ENCODE measurements at regions not wholly inside any gene's neighbourhood (a gene's known extent, or its start where the extent isn't known, plus 50 kb on each side); places are given as distances from the start of the nearest gene placed in this dataset.
"Not testable (repeated sequence)": the region's sequence is repeated elsewhere in the genome, so short reads cannot be mapped to it uniquely, and the experiment has no call there.

GRCh38 chr7:68176974-68177373, 1180.3 kb downstream of the TYW1 start:
- H3K9ac ChIP-seq (ENCODE audit: low read length in 5 of 5), result no peak overlapping the region
- H3K4me1 ChIP-seq (ENCODE audit: control insufficient read depth in 5 of 5, insufficient read depth in 5 of 5, low read length in 5 of 5), result no peaks in the 10 kb centered on the region
- H3K9me3 ChIP-seq (ENCODE audit: control insufficient read depth in 5 of 5, low read length in 5 of 5), result no peaks in the 10 kb centered on the region
- no peak overlapping the region for H3K4me3 ChIP-seq (ENCODE audit: low read depth in 1 of 5, low read length in 5 of 5)
- no peak overlapping the region for H3K27ac ChIP-seq (ENCODE audit: low read depth, low read length)
- no peaks in the 10 kb centered on the region for H3K36me3 ChIP-seq (ENCODE audit: control insufficient read depth in 5 of 5, insufficient read depth in 5 of 5, low read length in 5 of 5)
- no peaks in the 10 kb centered on the region for H3K27me3 ChIP-seq (ENCODE audit: control insufficient read depth in 5 of 5, insufficient read depth in 4 of 5, low read length in 5 of 5)

DNA sequence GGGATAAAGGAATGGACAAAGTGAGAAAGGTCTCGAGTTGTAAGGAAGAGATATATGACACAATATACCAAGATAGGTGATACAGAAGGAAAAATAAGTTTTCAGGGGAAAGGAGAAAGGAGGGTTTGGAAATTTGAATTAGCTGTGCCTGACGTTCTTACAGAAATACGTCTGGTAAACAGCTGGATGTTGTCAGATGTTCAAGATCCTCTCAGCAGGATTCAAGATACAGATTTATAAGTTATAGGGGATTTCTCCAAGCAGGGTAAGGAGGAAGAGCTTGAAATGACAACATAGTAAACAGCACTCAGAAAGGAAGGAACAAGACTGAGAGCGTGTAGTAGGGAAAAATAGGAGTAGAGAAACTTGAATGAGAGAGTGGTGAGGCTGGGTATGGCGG, 1184.1 kb downstream of the TYW1 start:
- H3K9ac ChIP-seq (ENCODE audit: low read length in 5 of 5), result no peak overlapping the region
- no peak overlapping the region for H3K4me3 ChIP-seq (ENCODE audit: low read depth in 1 of 5, low read length in 5 of 5)
- H3K9me3 ChIP-seq (ENCODE audit: control insufficient read depth in 5 of 5, low read length in 5 of 5), result no peaks in the 10 kb centered on the region
- no peak overlapping the region for H3K27ac ChIP-seq (ENCODE audit: low read depth, low read length)
- H3K27me3 ChIP-seq (ENCODE audit: control insufficient read depth in 5 of 5, insufficient read depth in 4 of 5, low read length in 5 of 5), result no peaks in the 10 kb centered on the region
- peaks cover 0 to 5% (median 4%) of the 10 kb centered on the region in 5 donors for H3K4me1 ChIP-seq (ENCODE audit: control insufficient read depth in 5 of 5, insufficient read depth in 5 of 5, low read length in 5 of 5)
- no peaks in the 10 kb centered on the region for H3K36me3 ChIP-seq (ENCODE audit: control insufficient read depth in 5 of 5, insufficient read depth in 5 of 5, low read length in 5 of 5)

DNA sequence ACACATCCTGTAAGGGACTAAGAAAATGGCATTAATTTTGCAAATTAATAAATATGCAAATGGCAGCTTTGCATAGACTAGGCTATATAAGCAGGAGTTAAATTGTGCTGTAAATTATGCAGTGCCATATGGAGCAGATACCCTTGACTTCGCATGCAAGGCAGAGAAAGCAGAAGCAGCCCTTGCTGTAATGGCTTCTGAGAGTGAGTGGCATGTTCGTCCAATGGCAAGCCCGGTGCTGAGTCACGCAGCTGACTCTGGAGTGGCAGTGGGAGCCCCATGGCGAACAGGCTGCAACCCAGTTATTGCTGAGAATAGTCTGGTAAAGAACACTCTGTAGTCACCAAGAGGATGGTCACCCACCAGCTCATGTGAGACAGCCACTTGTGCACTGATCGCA, 1186.5 kb downstream of the TYW1 start:
- Histone ChIP-seq H3K4me1 (ENCODE audit: control insufficient read depth in 5 of 5, insufficient read depth in 5 of 5, low read length in 5 of 5) (peaks cover 0 to 5% (median 4%) of the 10 kb centered on the region in 5 donors), H3K36me3 (ENCODE audit: control insufficient read depth in 5 of 5, insufficient read depth in 5 of 5, low read length in 5 of 5) (no peaks in the 10 kb centered on the region), H3K9ac (ENCODE audit: low read length in 5 of 5) (no peak overlapping the region), H3K27me3 (ENCODE audit: control insufficient read depth in 5 of 5, insufficient read depth in 4 of 5, low read length in 5 of 5) (no peaks in the 10 kb centered on the region), H3K27ac (ENCODE audit: low read depth, low read length) (no peak overlapping the region), H3K9me3 (ENCODE audit: control insufficient read depth in 5 of 5, low read length in 5 of 5) (no peaks in the 10 kb centered on the region), H3K4me3 (ENCODE audit: low read depth in 1 of 5, low read length in 5 of 5) (no peak overlapping the region)

DNA sequence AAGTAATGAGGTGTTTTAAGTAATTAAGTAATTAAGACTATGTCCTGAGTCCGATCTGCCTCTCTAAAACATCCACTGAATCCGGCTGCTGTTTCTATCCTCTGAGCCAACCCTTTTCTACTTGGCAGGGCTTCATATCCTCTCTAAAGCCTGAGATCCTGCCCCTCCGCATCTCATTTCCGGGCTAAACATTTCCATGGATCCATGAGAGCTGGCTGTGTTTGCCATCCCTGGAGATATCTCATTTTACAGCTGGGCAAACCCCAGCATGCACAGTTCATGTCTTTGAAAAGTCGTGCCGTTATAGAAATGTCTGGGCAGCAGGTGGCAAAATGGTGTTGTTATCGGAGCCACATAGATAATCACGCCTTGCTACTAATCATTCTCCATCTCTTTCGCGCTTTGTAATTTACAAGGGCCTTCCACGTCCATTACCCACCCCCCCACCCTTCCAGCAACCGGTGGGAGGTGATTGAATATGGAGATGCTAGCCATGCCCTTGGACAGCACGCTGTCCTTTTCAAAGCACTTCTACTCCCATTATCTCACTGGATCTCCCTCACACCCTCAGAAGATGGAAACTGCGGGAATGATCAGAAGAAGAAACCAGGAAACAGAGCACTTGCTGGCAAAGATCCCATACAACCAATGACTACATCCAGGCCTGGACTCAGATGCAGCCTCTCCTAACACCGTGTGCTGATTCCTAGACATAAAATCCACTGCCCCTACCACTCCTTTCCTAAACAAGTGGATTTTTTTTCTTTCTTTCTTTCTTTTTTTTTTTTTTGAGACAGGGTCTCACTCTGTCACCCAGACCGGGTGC, 1189.2 kb downstream of the TYW1 start:
- Histone ChIP-seq H3K4me1 (ENCODE audit: control insufficient read depth in 5 of 5, insufficient read depth in 5 of 5, low read length in 5 of 5) (peaks cover 0 to 5% (median 4%) of the 10 kb centered on the region in 5 donors), H3K9me3 (ENCODE audit: control insufficient read depth in 5 of 5, low read length in 5 of 5) (no peaks in the 10 kb centered on the region), H3K36me3 (ENCODE audit: control insufficient read depth in 5 of 5, insufficient read depth in 5 of 5, low read length in 5 of 5) (no peaks in the 10 kb centered on the region), H3K27ac (ENCODE audit: low read depth, low read length) (no peak overlapping the region), H3K4me3 (ENCODE audit: low read depth in 1 of 5, low read length in 5 of 5) (no peak overlapping the region), H3K27me3 (ENCODE audit: control insufficient read depth in 5 of 5, insufficient read depth in 4 of 5, low read length in 5 of 5) (no peaks in the 10 kb centered on the region), H3K9ac (ENCODE audit: low read length in 5 of 5) (no peak overlapping the region)

DNA sequence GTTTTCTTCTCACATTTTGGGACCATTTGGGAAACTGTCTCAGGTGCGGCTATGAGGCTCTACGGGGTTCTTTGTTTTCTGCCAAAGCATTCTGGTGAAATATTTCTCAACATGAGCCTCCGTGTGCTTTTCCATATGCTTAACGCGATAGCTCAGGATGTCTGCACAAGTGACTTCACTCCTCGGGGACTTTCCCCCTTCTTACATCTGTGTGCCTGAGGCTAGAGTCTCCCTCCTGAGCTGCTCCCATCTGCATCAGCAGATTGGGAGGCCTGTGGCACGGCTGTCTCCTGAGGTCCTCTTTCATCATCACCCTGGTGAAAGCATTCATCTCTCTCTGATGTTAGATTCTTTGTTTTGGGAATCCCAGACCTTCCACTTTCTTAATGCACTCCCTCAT, 1190.9 kb downstream of the TYW1 start:
- Histone ChIP-seq H3K9ac (ENCODE audit: low read length in 5 of 5) (no peak overlapping the region), H3K4me1 (ENCODE audit: control insufficient read depth in 5 of 5, insufficient read depth in 5 of 5, low read length in 5 of 5) (peaks cover 0 to 5% (median 4%) of the 10 kb centered on the region in 5 donors), H3K9me3 (ENCODE audit: control insufficient read depth in 5 of 5, low read length in 5 of 5) (no peaks in the 10 kb centered on the region), H3K4me3 (ENCODE audit: low read depth in 1 of 5, low read length in 5 of 5) (no peak overlapping the region), H3K27ac (ENCODE audit: low read depth, low read length) (no peak overlapping the region), H3K36me3 (ENCODE audit: control insufficient read depth in 5 of 5, insufficient read depth in 5 of 5, low read length in 5 of 5) (no peaks in the 10 kb centered on the region), H3K27me3 (ENCODE audit: control insufficient read depth in 5 of 5, insufficient read depth in 4 of 5, low read length in 5 of 5) (no peaks in the 10 kb centered on the region)

DNA sequence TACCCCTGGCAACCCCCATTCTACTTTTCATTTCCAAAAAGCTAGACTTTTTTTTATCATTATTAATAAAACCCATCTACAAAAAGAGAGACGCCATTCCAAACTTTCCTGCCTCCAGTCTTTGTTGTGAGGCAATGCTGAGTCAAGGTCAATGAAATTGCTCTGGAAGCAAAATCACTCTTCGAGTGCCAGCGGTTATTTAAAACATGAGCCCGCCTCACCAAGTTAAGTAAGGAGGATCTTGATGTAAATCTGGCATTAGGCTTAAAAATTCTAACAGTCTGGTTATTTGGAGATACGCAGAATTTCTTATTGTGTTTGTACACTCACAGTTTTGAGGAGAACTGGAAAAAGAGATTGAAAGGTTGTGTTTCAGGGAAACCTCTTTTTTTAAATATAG, 1196.3 kb downstream of the TYW1 start:
- Histone ChIP-seq H3K4me1 (ENCODE audit: control insufficient read depth in 5 of 5, insufficient read depth in 5 of 5, low read length in 5 of 5) (peaks cover 0 to 5% (median 0%) of the 10 kb centered on the region in 5 donors), H3K36me3 (ENCODE audit: control insufficient read depth in 5 of 5, insufficient read depth in 5 of 5, low read length in 5 of 5) (no peaks in the 10 kb centered on the region), H3K27ac (ENCODE audit: low read depth, low read length) (no peak overlapping the region), H3K4me3 (ENCODE audit: low read depth in 1 of 5, low read length in 5 of 5) (no peak overlapping the region), H3K9me3 (ENCODE audit: control insufficient read depth in 5 of 5, low read length in 5 of 5) (peaks cover 0 to 4% (median 0%) of the 10 kb centered on the region in 5 donors), H3K9ac (ENCODE audit: low read length in 5 of 5) (no peak overlapping the region), H3K27me3 (ENCODE audit: control insufficient read depth in 5 of 5, insufficient read depth in 4 of 5, low read length in 5 of 5) (no peaks in the 10 kb centered on the region)

DNA sequence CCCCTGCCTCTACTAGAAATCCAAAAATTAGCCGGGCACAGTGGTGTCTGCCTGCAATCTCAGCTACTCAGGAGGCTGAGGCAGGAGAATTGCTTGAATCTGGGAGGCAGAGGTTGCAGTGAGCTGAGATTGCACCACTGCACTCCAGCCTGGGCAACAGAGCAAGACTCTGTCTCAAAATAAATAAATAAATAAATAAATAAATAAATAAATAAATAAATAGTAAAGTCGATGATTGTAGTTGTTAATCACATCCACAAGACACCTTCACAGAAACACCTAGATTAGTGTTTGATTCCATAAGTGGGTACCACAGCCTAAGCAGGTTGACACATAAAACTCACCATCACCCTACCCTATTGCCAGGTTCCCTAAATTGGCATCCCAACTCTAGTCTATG, 1199.0 kb downstream of the TYW1 start:
- not testable (repeated sequence) for H3K27ac ChIP-seq (ENCODE audit: low read depth, low read length); H3K9ac ChIP-seq (ENCODE audit: low read length in 5 of 5); H3K36me3 ChIP-seq (ENCODE audit: control insufficient read depth in 5 of 5, insufficient read depth in 5 of 5, low read length in 5 of 5); H3K27me3 ChIP-seq (ENCODE audit: control insufficient read depth in 5 of 5, insufficient read depth in 4 of 5, low read length in 5 of 5); H3K4me1 ChIP-seq (ENCODE audit: control insufficient read depth in 5 of 5, insufficient read depth in 5 of 5, low read length in 5 of 5); H3K9me3 ChIP-seq (ENCODE audit: control insufficient read depth in 5 of 5, low read length in 5 of 5); H3K4me3 ChIP-seq (ENCODE audit: low read depth in 1 of 5, low read length in 5 of 5)

GRCh38 chr7:68200051-68200670, 1203.5 kb downstream of the TYW1 start:
- Histone ChIP-seq H3K36me3 (ENCODE audit: control insufficient read depth in 5 of 5, insufficient read depth in 5 of 5, low read length in 5 of 5) (no peaks in the 10 kb centered on the region), H3K9ac (ENCODE audit: low read length in 5 of 5) (no peak overlapping the region), H3K9me3 (ENCODE audit: control insufficient read depth in 5 of 5, low read length in 5 of 5) (no peaks in the 10 kb centered on the region), H3K27me3 (ENCODE audit: control insufficient read depth in 5 of 5, insufficient read depth in 4 of 5, low read length in 5 of 5) (no peaks in the 10 kb centered on the region), H3K4me1 (ENCODE audit: control insufficient read depth in 5 of 5, insufficient read depth in 5 of 5, low read length in 5 of 5) (no peaks in the 10 kb centered on the region), H3K4me3 (ENCODE audit: low read depth in 1 of 5, low read length in 5 of 5) (no peak overlapping the region), H3K27ac (ENCODE audit: low read depth, low read length) (no peak overlapping the region)

DNA sequence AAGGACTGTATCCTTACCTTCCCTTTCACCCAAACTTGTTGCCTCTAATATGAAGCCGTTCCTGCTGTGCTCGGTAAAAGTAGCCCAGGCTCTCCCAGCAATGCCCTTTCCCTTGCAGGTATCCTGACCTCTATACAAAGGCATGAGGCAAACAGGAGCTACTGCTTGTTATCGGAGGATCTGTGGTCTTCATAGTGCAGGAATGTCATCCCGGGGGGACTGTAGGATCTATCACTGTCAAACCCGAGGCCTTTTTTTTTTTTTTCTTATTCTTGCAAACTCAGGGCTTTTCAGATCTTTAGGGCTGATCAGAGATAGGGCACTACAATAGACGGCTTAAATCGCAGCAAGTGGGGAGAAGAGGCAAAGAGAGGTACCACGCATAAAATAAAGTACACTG, 1206.6 kb downstream of the TYW1 start:
- H3K4me3 ChIP-seq (ENCODE audit: low read depth in 1 of 5, low read length in 5 of 5), result no peak overlapping the region
- peaks cover 0 to 5% (median 0%) of the 10 kb centered on the region in 5 donors for H3K9me3 ChIP-seq (ENCODE audit: control insufficient read depth in 5 of 5, low read length in 5 of 5)
- H3K36me3 ChIP-seq (ENCODE audit: control insufficient read depth in 5 of 5, insufficient read depth in 5 of 5, low read length in 5 of 5), result no peaks in the 10 kb centered on the region
- no peak overlapping the region for H3K9ac ChIP-seq (ENCODE audit: low read length in 5 of 5)
- H3K4me1 ChIP-seq (ENCODE audit: control insufficient read depth in 5 of 5, insufficient read depth in 5 of 5, low read length in 5 of 5), result no peaks in the 10 kb centered on the region
- H3K27me3 ChIP-seq (ENCODE audit: control insufficient read depth in 5 of 5, insufficient read depth in 4 of 5, low read length in 5 of 5), result no peaks in the 10 kb centered on the region
- H3K27ac ChIP-seq (ENCODE audit: low read depth, low read length), result no peak overlapping the region

DNA sequence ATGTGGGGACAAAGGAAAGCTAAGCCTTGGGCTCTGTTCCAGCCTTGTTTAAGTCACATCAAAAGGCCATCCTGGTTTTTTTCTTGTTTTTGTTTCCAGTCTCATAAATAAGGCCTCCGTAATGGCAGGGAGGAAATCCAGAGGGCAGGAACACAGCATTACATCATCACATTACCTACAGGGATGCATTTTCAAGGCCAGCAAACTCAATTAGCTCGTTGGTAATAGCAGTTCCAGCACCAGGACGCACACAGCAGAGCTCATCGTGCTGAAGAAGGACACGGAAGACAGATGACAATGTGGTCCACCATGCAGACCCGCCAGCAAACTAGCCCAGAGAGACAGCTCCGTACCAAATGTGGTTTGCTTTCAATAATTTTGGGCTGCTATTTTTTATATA, 1209.2 kb downstream of the TYW1 start:
- H3K9me3 ChIP-seq (ENCODE audit: control insufficient read depth in 5 of 5, low read length in 5 of 5), result peaks cover 0 to 5% (median 0%) of the 10 kb centered on the region in 5 donors
- no peak overlapping the region for H3K9ac ChIP-seq (ENCODE audit: low read length in 5 of 5)
- H3K4me3 ChIP-seq (ENCODE audit: low read depth in 1 of 5, low read length in 5 of 5), result no peak overlapping the region
- H3K27ac ChIP-seq (ENCODE audit: low read depth, low read length), result no peak overlapping the region
- no peaks in the 10 kb centered on the region for H3K27me3 ChIP-seq (ENCODE audit: control insufficient read depth in 5 of 5, insufficient read depth in 4 of 5, low read length in 5 of 5)
- H3K36me3 ChIP-seq (ENCODE audit: control insufficient read depth in 5 of 5, insufficient read depth in 5 of 5, low read length in 5 of 5), result no peaks in the 10 kb centered on the region
- H3K4me1 ChIP-seq (ENCODE audit: control insufficient read depth in 5 of 5, insufficient read depth in 5 of 5, low read length in 5 of 5), result no peaks in the 10 kb centered on the region
